Neural progenitor cell (in vitro differentiated cells): ENCODE measurements at regions not wholly inside any gene's neighbourhood (a gene's known extent, or its start where the extent isn't known, plus 50 kb on each side); places are given as distances from the start of the nearest gene placed in this dataset.

Source experiments
- EZH2 ChIP-seq: fragments of 200-600 bp; sonication (generic); IDR thresholded peaks from 2 replicates; pipeline ENCODE4 v1.6.1; 2017; ENCODE audit warnings: antibody characterized with exemption, mild to moderate bottlenecking, moderate library complexity
- TF ChIP-seq, protein P1 (sequence below): fragments of 200-600 bp; sonication (generic); IDR thresholded peaks from 2 replicates; pipeline ENCODE4 v1.5.1; 2017; ENCODE audit warnings: antibody characterized with exemption, mild to moderate bottlenecking

GRCh38 chr7:142413280-142414000, 155.6 kb upstream of the PRSS58 start:
- TF ChIP-seq, protein P1, sequence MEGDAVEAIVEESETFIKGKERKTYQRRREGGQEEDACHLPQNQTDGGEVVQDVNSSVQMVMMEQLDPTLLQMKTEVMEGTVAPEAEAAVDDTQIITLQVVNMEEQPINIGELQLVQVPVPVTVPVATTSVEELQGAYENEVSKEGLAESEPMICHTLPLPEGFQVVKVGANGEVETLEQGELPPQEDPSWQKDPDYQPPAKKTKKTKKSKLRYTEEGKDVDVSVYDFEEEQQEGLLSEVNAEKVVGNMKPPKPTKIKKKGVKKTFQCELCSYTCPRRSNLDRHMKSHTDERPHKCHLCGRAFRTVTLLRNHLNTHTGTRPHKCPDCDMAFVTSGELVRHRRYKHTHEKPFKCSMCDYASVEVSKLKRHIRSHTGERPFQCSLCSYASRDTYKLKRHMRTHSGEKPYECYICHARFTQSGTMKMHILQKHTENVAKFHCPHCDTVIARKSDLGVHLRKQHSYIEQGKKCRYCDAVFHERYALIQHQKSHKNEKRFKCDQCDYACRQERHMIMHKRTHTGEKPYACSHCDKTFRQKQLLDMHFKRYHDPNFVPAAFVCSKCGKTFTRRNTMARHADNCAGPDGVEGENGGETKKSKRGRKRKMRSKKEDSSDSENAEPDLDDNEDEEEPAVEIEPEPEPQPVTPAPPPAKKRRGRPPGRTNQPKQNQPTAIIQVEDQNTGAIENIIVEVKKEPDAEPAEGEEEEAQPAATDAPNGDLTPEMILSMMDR = no peak
- TF ChIP-seq EZH2 = no peak
